Calu3 (cell line): ENCODE measurements at regions not wholly inside any gene's neighbourhood (a gene's known extent, or its start where the extent isn't known, plus 50 kb on each side); places are given as distances from the start of the nearest gene placed in this dataset.

ENCODE experiments used
- BruUV-seq: library from RNA; stranded (reverse); fragments of 400-500 nt; replicated peaks from 2 replicates; lab custom pipeline; 2021; lab: Mats Ljungman, UMichigan
- CTCF ChIA-PET: fragments of 300-600 bp; sonication (Branson Sonifier 250); formaldehyde crosslinking; loops from one replicate; lab custom pipeline; 2022; ENCODE audit warnings: antibody characterized with exemption; lab: Charles Lee
- DNase-seq: peaks from one replicate; pipeline ENCODE4 v3.0.0; 2022
- H3K27ac Mint-ChIP-seq: one replicate; pipeline ENCODE4 v1.8.0; 2022; ENCODE audit warnings: mixed read lengths; ENCODE audit not compliant: unreplicated experiment
- H3K27me3 Mint-ChIP-seq: one replicate; pipeline ENCODE4 v1.8.0; 2022; ENCODE audit warnings: mixed read lengths; ENCODE audit not compliant: unreplicated experiment
- H3K36me3 Mint-ChIP-seq: one replicate; pipeline ENCODE4 v1.8.0; 2022; ENCODE audit warnings: mild to moderate bottlenecking, moderate library complexity, mixed read lengths; ENCODE audit not compliant: insufficient read depth, unreplicated experiment
- H3K4me1 Mint-ChIP-seq: one replicate; pipeline ENCODE4 v1.8.0; 2022; ENCODE audit warnings: mild to moderate bottlenecking, low read depth, mixed read lengths; ENCODE audit not compliant: unreplicated experiment
- H3K4me3 Mint-ChIP-seq: one replicate; pipeline ENCODE4 v1.8.0; 2022; ENCODE audit warnings: mild to moderate bottlenecking, low read depth, moderate library complexity, mixed read lengths; ENCODE audit not compliant: unreplicated experiment
- H3K9me3 Mint-ChIP-seq: one replicate; pipeline ENCODE4 v1.8.0; 2022; ENCODE audit warnings: low read depth, mixed read lengths; ENCODE audit not compliant: unreplicated experiment
- CTCF ChIP-seq: fragments of 200-600 bp; IDR thresholded peaks from one replicate; pipeline ENCODE4 v1.8.0; 2022; ENCODE audit warnings: antibody characterized with exemption; ENCODE audit not compliant: unreplicated experiment
- intact Hi-C: fragments of 100-400 bp; cut with micrococcal nuclease; formaldehyde crosslinking; loops from one replicate; pipeline ENCODE4 v1.10.0; 2022; ENCODE audit not compliant: unreplicated experiment

GRCh38 chr18:989425-989824 lies 84.8 kb downstream of the ADCYAP1 start:
- H3K4me1 Mint-ChIP-seq, result no peaks in the 10 kb centered on the region
- TF ChIP-seq CTCF, result no peak
- BruUV-seq, result no TSS peak
- DNase-seq, result no peak
- H3K27me3 Mint-ChIP-seq, result peaks cover 11% of the 10 kb centered on the region
- no peak overlapping the region for H3K4me3 Mint-ChIP-seq
- no peaks in the 10 kb centered on the region for H3K36me3 Mint-ChIP-seq
- intact Hi-C loops, result no loop called here
- CTCF ChIA-PET, result no interaction called here
- H3K27ac Mint-ChIP-seq, result no peak overlapping the region
- peaks cover 6% of the 10 kb centered on the region for H3K9me3 Mint-ChIP-seq

- no peaks in the 10 kb centered on the region for H3K4me1 Mint-ChIP-seq
- DNase-seq, result no peak
- H3K4me3 Mint-ChIP-seq, result no peak overlapping the region
- no peaks in the 10 kb centered on the region for H3K36me3 Mint-ChIP-seq
- intact Hi-C loops, result no loop called here
- H3K27ac Mint-ChIP-seq, result no peak overlapping the region
- peaks cover 9% of the 10 kb centered on the region for H3K9me3 Mint-ChIP-seq
- CTCF ChIA-PET, result no interaction called here
- no peak for TF ChIP-seq CTCF
- no TSS peak for BruUV-seq
- H3K27me3 Mint-ChIP-seq, result peaks cover 11% of the 10 kb centered on the region
Measured at GRCh38 chr18:990197-990596, 85.5 kb downstream of the ADCYAP1 start.

DNA sequence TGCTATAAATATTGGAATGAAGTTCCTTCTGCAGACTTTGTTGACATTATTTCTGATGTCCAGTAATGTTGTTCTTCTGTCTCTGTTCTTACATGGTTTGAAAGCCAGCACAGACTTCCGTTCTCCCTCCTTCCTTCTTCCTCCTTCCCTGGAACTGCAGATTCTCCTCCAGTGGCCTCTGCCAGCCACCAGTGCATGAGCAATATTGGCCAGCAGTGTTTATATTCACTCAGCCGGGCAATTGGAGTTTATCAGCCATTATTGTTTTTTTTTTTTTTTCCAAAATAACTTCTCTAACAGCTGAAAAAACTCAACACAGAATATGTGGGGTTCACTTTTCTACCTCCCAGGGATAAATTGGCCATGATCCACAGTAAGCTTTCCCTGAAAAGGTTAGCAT lies 86.8 kb downstream of the ADCYAP1 start:
- no peak overlapping the region for H3K27ac Mint-ChIP-seq
- TF ChIP-seq CTCF, result no peak
- CTCF ChIA-PET, result no interaction called here
- H3K36me3 Mint-ChIP-seq, result no peaks in the 10 kb centered on the region
- BruUV-seq, result no TSS peak
- intact Hi-C loops, result no loop called here
- peaks cover 11% of the 10 kb centered on the region for H3K27me3 Mint-ChIP-seq
- no peak for DNase-seq
- H3K9me3 Mint-ChIP-seq, result peaks cover 9% of the 10 kb centered on the region
- H3K4me3 Mint-ChIP-seq, result no peak overlapping the region
- H3K4me1 Mint-ChIP-seq, result no peaks in the 10 kb centered on the region

DNA sequence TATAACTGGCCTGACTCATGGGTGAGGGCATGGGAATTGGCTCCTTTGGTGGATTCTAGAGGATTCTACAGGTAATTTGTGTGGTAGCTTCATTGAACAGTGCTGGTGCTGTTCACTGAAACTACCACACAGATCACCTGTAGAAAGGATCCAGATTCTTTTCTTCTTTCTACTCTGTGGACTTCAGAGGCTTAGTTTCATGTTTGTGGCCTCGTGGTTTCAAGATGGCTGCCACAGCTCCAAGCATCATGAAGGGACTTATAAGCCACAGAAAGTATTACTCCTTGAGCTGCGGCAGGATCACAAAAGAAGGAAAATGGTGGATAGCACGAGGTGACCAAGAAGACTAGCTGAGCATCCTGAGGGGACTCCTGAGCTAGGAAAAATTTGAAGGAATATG lies 88.9 kb downstream of the ADCYAP1 start:
- no peaks in the 10 kb centered on the region for H3K4me1 Mint-ChIP-seq
- no peaks in the 10 kb centered on the region for H3K36me3 Mint-ChIP-seq
- no peak for DNase-seq
- peaks cover 11% of the 10 kb centered on the region for H3K27me3 Mint-ChIP-seq
- no peak overlapping the region for H3K4me3 Mint-ChIP-seq
- H3K9me3 Mint-ChIP-seq, result peaks cover 11% of the 10 kb centered on the region
- H3K27ac Mint-ChIP-seq, result no peak overlapping the region
- BruUV-seq, result no TSS peak
- intact Hi-C loops, result no loop called here
- no peak for TF ChIP-seq CTCF
- CTCF ChIA-PET, result no interaction called here
